Upper lobe of left lung (tissue), 4 donors: ENCODE measurements at regions not wholly inside any gene's neighbourhood (a gene's known extent, or its start where the extent isn't known, plus 50 kb on each side); places are given as distances from the start of the nearest gene placed in this dataset.

ENCODE experiments used
- POLR2A ChIP-seq, 4 donors: fragments of 450-650 bp; IDR thresholded peaks; one replicate each; pipeline ENCODE4 v1.5.1; 2016 to 2017; ENCODE audit warnings: antibody characterized with exemption in 4 of 4, mild to moderate bottlenecking in 2 of 4
- POLR2AphosphoS5 ChIP-seq, 2 donors: sonication (generic); formaldehyde crosslinking; IDR thresholded peaks; one replicate each; pipeline ENCODE4 v1.5.1; 2017; ENCODE audit warnings: antibody characterized with exemption in 2 of 2
- TF ChIP-seq, protein P1 (sequence below), 6 experiments: fragments of 450-650 bp in 4 of 6; fragments of 200-600 bp in 2 of 6; sonication (generic) in 2 of 6; IDR thresholded peaks; one replicate each; pipeline ENCODE4 v1.5.1; 2016 to 2019; ENCODE audit warnings: antibody characterized with exemption in 6 of 6

DNA sequence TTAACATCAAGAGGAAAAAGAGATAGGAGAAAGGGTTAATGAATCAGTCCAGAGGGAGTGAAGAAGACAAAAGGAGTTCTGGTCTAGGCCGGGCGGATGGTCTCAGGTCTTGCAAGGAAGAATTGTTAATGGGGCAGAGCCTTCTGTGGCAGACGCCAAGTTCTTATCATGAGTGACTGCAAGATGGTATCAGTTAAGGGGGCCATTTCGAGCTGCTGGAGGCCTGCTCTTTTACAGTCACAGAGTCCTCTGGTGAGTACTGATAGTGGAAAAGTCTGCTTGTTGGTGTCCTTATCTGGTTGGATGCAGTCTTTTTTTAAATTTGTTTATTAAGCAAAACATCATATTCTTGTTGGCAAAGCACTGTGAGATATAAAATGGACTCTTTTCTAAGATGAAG is 590.9 kb upstream of the SGCG start:
- TF ChIP-seq, protein P1, sequence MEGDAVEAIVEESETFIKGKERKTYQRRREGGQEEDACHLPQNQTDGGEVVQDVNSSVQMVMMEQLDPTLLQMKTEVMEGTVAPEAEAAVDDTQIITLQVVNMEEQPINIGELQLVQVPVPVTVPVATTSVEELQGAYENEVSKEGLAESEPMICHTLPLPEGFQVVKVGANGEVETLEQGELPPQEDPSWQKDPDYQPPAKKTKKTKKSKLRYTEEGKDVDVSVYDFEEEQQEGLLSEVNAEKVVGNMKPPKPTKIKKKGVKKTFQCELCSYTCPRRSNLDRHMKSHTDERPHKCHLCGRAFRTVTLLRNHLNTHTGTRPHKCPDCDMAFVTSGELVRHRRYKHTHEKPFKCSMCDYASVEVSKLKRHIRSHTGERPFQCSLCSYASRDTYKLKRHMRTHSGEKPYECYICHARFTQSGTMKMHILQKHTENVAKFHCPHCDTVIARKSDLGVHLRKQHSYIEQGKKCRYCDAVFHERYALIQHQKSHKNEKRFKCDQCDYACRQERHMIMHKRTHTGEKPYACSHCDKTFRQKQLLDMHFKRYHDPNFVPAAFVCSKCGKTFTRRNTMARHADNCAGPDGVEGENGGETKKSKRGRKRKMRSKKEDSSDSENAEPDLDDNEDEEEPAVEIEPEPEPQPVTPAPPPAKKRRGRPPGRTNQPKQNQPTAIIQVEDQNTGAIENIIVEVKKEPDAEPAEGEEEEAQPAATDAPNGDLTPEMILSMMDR (IDR thresholded peaks at IDR 0.05): no peak
- TF ChIP-seq POLR2A (IDR thresholded peaks at IDR 0.05): no peak
- no peak for TF ChIP-seq POLR2AphosphoS5 (IDR thresholded peaks at IDR 0.05)
